GM13976 (cell line): ENCODE measurements at regions not wholly inside any gene's neighbourhood (a gene's known extent, or its start where the extent isn't known, plus 50 kb on each side); places are given as distances from the start of the nearest gene placed in this dataset.

Source experiments
- DNase-seq: peaks from one replicate; pipeline ENCODE4 v3.0.0; 2012; ENCODE audit warnings: low spot score
- CTCF ChIP-seq: IDR thresholded peaks from 2 replicates; pipeline ENCODE4 v1.5.1; 2012; ENCODE audit warnings: borderline replicate concordance, mild to moderate bottlenecking; ENCODE audit not compliant: insufficient read depth; ENCODE audit errors: extremely low read depth, missing control alignments, control extremely low read depth
- in situ Hi-C: fragments of 300-500 bp; cut with MboI; formaldehyde crosslinking; loops from one replicate; pipeline ENCODE4 v1.12.0; 2022; ENCODE audit warnings: low sequenced_read_pairs, mixed read lengths, inconsistent platforms; ENCODE audit not compliant: unreplicated experiment

DNA sequence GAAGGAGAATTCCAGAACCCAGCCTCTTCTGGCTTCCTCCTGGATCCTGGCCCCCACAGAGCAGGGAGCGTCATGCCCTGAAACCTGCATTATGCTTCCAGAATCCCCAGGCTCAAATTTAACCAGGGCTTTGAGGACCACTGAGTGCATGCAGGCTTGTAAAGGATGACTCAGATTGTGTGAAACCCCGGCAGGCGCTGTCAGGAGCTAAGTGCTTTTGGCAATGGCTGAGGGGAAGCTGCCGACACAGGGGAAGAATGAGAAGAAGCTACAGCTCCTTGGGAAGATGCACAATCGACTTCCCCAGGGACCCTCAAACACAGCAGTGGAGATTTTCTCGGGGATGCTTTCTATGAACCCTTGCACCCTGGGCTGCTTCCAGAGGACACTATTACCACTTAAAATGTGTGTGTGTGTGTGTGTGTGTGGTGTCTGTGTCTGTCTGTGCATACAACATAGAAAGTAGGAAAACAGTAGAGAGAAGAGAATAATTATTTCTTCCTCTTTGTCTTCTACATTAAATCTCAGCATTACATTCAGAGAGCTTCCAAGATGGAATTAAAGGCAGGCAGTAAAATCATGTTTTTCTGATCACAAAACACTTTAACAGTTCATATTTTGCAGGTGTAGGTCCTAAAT, 183.5 kb upstream of the INHBA start:
- in situ Hi-C loops: no loop called here
- no peak for TF ChIP-seq CTCF
- no peak for DNase-seq

- TF ChIP-seq CTCF: no peak
- in situ Hi-C loops: no loop called here
- no peak for DNase-seq
Measured at GRCh38 chr7:41885748-41886147, 182.9 kb upstream of the INHBA start.

- no peak for TF ChIP-seq CTCF
- in situ Hi-C loops: no loop called here
- no peak for DNase-seq
Measured at GRCh38 chr7:41885078-41885477, 182.2 kb upstream of the INHBA start.

DNA sequence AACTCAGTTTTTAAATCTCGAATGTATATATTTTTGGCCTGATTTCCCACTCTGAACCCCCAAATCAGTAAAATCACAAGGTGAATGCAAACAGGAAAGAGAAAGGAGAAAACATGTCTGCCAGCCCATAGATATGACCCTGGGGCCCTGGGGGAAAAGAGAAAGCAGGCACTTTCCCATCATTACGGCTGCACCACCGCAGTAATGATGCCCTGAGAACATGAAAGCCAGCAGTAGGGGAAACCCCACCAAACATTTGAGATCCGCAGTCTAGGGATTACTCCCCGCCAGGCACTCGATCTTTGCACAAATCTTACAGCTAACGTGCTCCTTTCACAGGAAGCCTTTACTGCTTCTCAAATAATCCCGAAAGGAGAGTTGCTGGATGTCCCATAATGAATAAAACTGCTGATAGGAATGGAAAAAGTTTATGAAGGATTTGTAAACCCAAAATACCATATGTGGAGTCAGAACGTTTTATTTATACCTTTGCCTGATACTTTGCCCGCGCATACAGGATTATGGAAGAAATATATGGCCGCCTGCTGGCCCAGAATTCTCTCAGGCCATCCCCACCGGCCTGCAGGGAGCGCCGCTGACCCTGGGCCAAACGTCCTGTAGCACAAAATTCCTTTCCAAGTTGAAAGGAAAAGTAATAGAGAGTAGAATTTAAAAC, 180.0 kb upstream of the INHBA start:
- no peak for TF ChIP-seq CTCF
- in situ Hi-C loops: no loop called here
- DNase-seq: peak; percentile 60

DNA sequence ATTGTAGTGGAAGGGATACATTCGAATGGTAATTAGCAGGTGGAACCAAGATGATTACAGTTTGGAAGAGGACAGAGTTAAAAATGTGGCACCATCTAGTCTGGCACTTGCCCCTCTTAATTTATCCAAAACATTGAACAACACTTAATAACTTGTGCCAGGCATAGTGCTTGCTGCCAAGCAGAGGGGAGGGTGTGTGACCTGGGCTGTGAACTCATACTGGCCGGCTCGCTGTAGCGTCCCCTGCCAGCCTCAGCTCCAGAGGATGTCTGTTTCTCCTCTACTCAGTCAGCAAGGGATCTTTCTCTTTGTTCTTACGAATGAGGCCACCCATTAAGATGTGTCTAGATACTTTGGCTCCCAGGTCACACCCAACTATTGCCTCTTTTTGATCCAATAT, 179.4 kb upstream of the INHBA start:
- in situ Hi-C loops: no loop called here
- TF ChIP-seq CTCF: no peak
- no peak for DNase-seq

DNA sequence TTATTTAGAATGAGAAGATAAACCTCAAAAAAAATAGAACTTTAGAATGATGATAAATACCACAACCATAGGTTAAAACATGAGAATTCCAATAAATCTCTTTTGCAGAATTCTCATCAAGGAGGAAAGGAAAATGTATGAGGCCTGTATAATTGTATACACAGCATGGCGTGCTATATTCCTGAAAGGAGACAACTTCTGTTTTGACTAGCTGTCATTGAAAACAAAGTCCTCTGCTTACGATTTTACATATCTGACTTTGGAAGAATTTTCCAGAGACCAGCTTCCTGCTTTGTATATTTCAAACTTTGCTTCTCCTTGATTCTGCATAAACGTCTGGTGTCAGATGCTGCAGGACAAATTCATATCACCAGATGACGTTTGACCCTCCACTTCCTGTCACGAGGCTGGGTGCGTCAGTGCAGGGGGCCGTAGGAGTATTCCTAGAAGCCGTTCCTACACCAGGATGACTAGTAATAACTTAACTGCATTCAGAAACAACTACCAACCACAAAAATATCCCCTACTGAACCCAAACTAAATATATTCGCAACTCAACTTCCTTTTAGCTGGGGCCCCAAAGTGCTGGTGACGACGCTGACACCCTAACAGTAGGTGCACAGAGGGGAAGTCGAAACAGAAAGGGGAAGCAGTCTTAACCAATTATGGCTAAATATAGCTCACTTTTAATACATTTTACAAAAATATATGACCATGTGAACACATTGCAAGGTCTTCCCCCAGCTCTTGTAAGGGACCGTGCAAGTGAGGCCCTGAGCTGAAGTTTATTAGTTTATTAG, 178.6 kb upstream of the INHBA start:
- peak; percentile 76 for DNase-seq
- TF ChIP-seq CTCF: no peak

More for the DNA sequence above, 178.6 kb upstream of the INHBA start:
- in situ Hi-C loops: no loop called here
